Osteoblast (primary cell): ENCODE measurements at regions not wholly inside any gene's neighbourhood (a gene's known extent, or its start where the extent isn't known, plus 50 kb on each side); places are given as distances from the start of the nearest gene placed in this dataset.

Experiments
- DNase-seq: peaks from one replicate; pipeline ENCODE4 v3.0.0; 2011; ENCODE audit warnings: low spot score, mixed read lengths; ENCODE audit not compliant: insufficient read length; ENCODE audit errors: missing footprints
- H2AFZ ChIP-seq: 2 replicates; pipeline ENCODE4 v1.6.0; 2011; ENCODE audit warnings: mild to moderate bottlenecking, low read length
- H3K27ac ChIP-seq: 2 replicates; pipeline ENCODE4 v1.5.1; 2011; ENCODE audit warnings: mild to moderate bottlenecking, low read depth, low read length, moderate library complexity
- H3K27me3 ChIP-seq: 2 replicates; pipeline ENCODE4 v1.6.0; 2012; ENCODE audit warnings: mild to moderate bottlenecking, control low read depth, inconsistent platforms, low read length, moderate library complexity; ENCODE audit not compliant: insufficient read depth
- H3K36me3 ChIP-seq: 2 replicates; pipeline ENCODE4 v1.5.1; 2011; ENCODE audit warnings: mild to moderate bottlenecking, low read length, control low read depth, moderate library complexity; ENCODE audit not compliant: insufficient read depth
- H3K4me1 ChIP-seq: 2 replicates; pipeline ENCODE4 v1.5.1; 2011; ENCODE audit warnings: mild to moderate bottlenecking, low read length, control low read depth, moderate library complexity; ENCODE audit not compliant: insufficient read depth
- H3K4me2 ChIP-seq: 2 replicates; pipeline ENCODE4 v1.6.0; 2011; ENCODE audit warnings: mild to moderate bottlenecking, low read length; ENCODE audit not compliant: insufficient read depth
- H3K4me3 ChIP-seq: fragments of 200-600 bp; sonication (generic); 3 replicates; pipeline ENCODE4 v1.5.1; 2012; ENCODE audit warnings: mild to moderate bottlenecking, low read length, inconsistent platforms; ENCODE audit not compliant: insufficient read depth
- H3K79me2 ChIP-seq: 2 replicates; pipeline ENCODE4 v1.6.0; 2012; ENCODE audit warnings: mild to moderate bottlenecking, low read length, control low read depth, inconsistent platforms; ENCODE audit not compliant: insufficient read depth
- H3K9me3 ChIP-seq: 2 replicates; pipeline ENCODE4 v1.5.1; 2011; ENCODE audit warnings: low read depth, low read length, control low read depth
- H4K20me1 ChIP-seq: 2 replicates; pipeline ENCODE4 v1.6.0; 2012; ENCODE audit warnings: mild to moderate bottlenecking, low read length, control low read depth; ENCODE audit not compliant: insufficient read depth
- TF ChIP-seq, protein P1 (sequence below): IDR thresholded peaks from 2 replicates; pipeline ENCODE4 v1.5.1; 2011; ENCODE audit warnings: mild to moderate bottlenecking, low read depth, low read length, moderate library complexity; ENCODE audit errors: extremely low read depth

DNA sequence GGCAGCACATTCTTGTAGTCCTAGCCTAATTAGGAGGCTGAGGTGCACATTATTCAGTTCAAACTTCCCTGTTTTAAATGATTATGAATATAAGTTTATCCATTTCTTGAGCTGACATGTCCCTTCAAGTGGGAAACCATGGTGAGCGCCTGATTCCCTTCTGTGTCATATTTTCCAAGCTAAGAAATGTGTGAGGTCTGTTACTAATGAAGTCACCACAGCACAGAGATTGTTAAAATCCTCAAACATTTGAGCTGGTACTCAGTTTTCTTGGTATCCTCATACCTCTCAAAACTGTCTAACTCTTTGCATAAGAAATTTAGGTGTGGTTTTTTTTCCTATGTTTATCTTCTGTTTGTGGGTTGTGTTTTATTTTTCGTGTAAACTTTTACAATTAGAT, 926.8 kb downstream of the GATA3 start:
- Histone ChIP-seq H3K4me1 (no peaks in the 10 kb centered on the region), H3K79me2 (no peaks in the 10 kb centered on the region), H3K4me2 (no peak overlapping the region), H3K36me3 (no peaks in the 10 kb centered on the region), H3K4me3 (no peak overlapping the region), H3K9me3 (no peaks in the 10 kb centered on the region), H3K27ac (no peak overlapping the region), H3K27me3 (no peaks in the 10 kb centered on the region), H2AFZ (no peak overlapping the region), H4K20me1 (no peaks in the 10 kb centered on the region)
- TF ChIP-seq, protein P1, sequence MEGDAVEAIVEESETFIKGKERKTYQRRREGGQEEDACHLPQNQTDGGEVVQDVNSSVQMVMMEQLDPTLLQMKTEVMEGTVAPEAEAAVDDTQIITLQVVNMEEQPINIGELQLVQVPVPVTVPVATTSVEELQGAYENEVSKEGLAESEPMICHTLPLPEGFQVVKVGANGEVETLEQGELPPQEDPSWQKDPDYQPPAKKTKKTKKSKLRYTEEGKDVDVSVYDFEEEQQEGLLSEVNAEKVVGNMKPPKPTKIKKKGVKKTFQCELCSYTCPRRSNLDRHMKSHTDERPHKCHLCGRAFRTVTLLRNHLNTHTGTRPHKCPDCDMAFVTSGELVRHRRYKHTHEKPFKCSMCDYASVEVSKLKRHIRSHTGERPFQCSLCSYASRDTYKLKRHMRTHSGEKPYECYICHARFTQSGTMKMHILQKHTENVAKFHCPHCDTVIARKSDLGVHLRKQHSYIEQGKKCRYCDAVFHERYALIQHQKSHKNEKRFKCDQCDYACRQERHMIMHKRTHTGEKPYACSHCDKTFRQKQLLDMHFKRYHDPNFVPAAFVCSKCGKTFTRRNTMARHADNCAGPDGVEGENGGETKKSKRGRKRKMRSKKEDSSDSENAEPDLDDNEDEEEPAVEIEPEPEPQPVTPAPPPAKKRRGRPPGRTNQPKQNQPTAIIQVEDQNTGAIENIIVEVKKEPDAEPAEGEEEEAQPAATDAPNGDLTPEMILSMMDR: no peak
- no peak for DNase-seq

DNA sequence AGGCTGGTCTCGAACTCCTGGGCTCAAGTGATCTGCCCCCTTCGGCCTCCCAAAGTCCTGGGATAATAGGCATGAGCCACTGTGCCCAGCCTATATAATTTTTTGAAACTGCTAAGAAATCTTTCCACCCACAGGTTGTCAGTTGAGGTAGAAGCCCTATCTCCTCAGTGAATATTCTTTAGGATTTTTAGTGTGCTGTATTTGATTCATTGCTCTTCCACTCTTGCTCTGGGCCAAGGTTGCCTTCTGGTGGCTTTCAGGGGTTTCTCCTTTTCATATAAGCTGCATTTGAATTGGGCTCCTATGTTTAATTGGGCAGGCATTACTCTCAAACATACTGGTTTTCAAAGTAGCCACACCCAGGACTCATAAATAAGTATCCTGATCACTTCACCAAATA, 931.2 kb downstream of the GATA3 start:
- Histone ChIP-seq H3K9me3 (no peaks in the 10 kb centered on the region), H3K4me2 (no peak overlapping the region), H3K4me3 (no peak overlapping the region), H3K27me3 (no peaks in the 10 kb centered on the region), H3K4me1 (no peaks in the 10 kb centered on the region), H3K79me2 (no peaks in the 10 kb centered on the region), H3K27ac (no peak overlapping the region), H3K36me3 (no peaks in the 10 kb centered on the region), H2AFZ (no peak overlapping the region), H4K20me1 (no peaks in the 10 kb centered on the region)
- no peak for DNase-seq
- TF ChIP-seq, protein P1: no peak

DNA sequence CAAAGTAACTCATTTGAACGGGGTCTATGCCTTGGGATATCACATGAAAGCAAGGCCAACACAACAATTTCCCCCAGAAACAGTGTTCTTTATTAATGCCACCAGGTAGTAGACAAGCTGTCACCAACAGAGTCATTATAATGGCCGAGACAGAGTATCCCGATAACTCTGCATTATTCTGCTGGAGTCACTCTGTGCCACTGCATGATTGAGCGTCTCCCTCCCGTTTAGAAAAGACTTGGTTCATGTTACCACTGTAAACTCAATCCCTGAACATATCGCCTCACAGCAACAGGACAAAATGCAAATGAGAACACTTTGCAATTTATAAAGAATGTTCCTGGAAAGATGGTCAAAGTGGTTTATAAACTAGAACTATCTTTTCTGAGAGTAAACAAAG, 932.5 kb downstream of the GATA3 start:
- Histone ChIP-seq H3K4me3 (no peak overlapping the region), H3K27me3 (no peaks in the 10 kb centered on the region), H3K79me2 (no peaks in the 10 kb centered on the region), H3K4me2 (no peak overlapping the region), H4K20me1 (no peaks in the 10 kb centered on the region), H3K4me1 (no peaks in the 10 kb centered on the region), H3K36me3 (no peaks in the 10 kb centered on the region), H3K9me3 (peaks cover 3% of the 10 kb centered on the region), H2AFZ (no peak overlapping the region), H3K27ac (no peak overlapping the region)
- no peak for DNase-seq
- TF ChIP-seq, protein P1: no peak

DNA sequence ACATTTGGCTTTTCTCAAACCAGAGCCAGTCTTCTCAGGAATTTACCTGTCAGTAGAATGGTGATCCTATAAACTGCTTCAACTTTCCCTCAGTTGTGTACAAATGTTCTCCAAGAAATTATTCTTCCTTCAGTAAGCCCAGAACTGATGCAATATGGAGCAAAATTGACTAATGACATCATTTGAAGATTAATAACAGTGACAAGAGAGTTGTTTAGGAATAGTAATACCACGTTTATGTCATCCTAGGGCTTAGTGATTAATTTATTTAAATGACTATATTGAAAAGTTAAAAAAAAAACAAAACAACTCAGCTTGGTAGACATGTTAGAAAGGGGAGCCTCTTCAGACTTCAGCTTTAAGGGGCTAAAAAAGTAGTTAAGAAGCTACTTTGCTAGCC, 933.2 kb downstream of the GATA3 start:
- DNase-seq: no peak
- H3K4me2 ChIP-seq: no peak overlapping the region
- H3K79me2 ChIP-seq: no peaks in the 10 kb centered on the region
- no peaks in the 10 kb centered on the region for H3K36me3 ChIP-seq
- no peaks in the 10 kb centered on the region for H3K27me3 ChIP-seq
- H3K4me3 ChIP-seq: no peak overlapping the region
- H2AFZ ChIP-seq: no peak overlapping the region
- no peaks in the 10 kb centered on the region for H4K20me1 ChIP-seq
- TF ChIP-seq, protein P1: no peak
- no peaks in the 10 kb centered on the region for H3K4me1 ChIP-seq
- peaks cover 3% of the 10 kb centered on the region for H3K9me3 ChIP-seq
- H3K27ac ChIP-seq: no peak overlapping the region
